Epithelial cell of proximal tubule (primary cell): ENCODE measurements at regions not wholly inside any gene's neighbourhood (a gene's known extent, or its start where the extent isn't known, plus 50 kb on each side); places are given as distances from the start of the nearest gene placed in this dataset.

Source experiments
- DNase-seq: peaks from one replicate; pipeline ENCODE4 v3.0.0-alpha.2; 2011; ENCODE audit warnings: low read depth
- H3K4me3 ChIP-seq: 2 replicates; pipeline ENCODE4 v1.5.1; 2011; ENCODE audit warnings: low read depth, mild to moderate bottlenecking, low read length
- TF ChIP-seq, protein P1 (sequence below): conservative IDR thresholded peaks from 2 replicates; pipeline ENCODE4 v1.5.1; 2012; ENCODE audit warnings: low read depth, mild to moderate bottlenecking, low read length

DNA sequence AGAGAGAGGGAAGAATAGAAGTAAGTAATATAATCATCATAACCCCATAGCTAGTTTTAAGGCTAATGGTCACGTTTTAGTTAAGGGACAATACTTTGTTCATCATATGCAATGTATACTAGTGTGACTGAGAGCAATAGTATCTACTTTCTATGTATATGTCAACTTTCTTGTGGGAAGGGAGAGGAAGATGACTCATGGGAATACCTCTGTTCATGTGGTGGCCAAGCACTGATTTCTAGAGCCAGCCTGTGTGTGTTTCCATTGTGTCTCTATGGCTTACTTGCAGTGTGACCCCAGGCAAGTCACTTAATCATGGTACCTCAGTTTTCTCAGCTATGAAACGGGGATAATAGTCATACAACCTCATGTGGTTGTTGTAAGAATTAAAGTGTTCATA, 639.6 kb downstream of the CETN3 start:
- H3K4me3 ChIP-seq, result no peak overlapping the region
- DNase-seq, result no peak
- TF ChIP-seq, protein P1, sequence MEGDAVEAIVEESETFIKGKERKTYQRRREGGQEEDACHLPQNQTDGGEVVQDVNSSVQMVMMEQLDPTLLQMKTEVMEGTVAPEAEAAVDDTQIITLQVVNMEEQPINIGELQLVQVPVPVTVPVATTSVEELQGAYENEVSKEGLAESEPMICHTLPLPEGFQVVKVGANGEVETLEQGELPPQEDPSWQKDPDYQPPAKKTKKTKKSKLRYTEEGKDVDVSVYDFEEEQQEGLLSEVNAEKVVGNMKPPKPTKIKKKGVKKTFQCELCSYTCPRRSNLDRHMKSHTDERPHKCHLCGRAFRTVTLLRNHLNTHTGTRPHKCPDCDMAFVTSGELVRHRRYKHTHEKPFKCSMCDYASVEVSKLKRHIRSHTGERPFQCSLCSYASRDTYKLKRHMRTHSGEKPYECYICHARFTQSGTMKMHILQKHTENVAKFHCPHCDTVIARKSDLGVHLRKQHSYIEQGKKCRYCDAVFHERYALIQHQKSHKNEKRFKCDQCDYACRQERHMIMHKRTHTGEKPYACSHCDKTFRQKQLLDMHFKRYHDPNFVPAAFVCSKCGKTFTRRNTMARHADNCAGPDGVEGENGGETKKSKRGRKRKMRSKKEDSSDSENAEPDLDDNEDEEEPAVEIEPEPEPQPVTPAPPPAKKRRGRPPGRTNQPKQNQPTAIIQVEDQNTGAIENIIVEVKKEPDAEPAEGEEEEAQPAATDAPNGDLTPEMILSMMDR, result no peak

DNA sequence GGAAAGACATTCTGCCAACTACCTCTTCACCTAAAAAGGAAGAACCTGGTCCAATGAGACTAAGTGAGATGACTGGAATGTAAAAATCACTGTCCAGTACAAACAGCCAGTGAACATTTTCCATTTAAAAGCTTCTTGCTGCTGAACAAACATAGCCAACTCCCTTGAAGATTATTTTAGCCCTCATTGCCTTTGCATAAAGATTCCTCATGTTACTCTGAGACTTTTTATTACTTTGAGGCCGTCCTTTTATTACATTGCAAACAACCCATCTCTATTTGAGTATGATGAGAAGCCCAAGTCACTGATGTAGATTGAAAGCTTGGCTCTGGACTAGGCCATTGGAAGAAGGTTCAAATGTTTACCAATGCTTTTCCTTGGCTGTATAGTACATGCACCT, 649.8 kb downstream of the CETN3 start:
- no peak overlapping the region for H3K4me3 ChIP-seq
- TF ChIP-seq, protein P1, result no peak
- DNase-seq, result no peak

DNA sequence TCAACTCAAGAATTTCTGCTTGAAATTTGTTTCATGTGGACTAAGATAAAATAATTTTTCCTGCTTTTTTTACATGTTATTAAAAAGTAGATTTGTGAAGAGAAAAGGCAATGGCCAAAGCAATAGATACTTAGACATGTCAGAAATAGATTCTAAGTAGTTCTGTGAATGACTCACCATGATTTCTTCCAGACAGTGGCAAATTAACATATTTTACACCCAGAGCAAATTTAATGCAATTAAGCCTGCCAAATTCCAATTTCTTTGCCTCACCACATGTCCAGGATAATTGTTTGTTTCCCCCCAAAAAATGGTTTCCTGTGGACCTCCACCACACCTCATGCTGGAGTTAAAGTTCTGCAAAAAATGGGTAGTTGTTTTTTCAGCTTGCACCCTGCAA, 651.4 kb downstream of the CETN3 start:
- TF ChIP-seq, protein P1, result no peak
- no peak overlapping the region for H3K4me3 ChIP-seq
- no peak for DNase-seq

DNA sequence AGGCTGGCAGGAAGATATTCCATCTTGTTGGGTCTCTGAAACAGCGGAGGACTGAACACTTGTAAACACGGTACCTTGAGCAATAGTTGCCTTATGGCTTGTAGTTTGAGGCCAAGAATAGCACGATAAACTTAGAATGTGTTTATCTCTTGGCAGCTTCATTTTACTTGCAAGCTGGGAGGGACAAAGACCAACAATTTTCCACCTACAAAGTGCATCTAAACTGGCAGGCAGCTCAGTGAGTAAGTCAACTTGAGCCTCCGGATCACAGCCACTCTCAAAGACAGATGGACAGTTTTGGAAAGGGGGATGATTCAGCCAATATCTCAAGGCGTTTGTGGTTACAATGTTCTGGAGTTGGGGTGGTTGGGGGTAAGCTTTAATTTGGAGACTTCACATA, 652.6 kb downstream of the CETN3 start:
- TF ChIP-seq, protein P1, result no peak
- H3K4me3 ChIP-seq, result no peak overlapping the region
- no peak for DNase-seq

DNA sequence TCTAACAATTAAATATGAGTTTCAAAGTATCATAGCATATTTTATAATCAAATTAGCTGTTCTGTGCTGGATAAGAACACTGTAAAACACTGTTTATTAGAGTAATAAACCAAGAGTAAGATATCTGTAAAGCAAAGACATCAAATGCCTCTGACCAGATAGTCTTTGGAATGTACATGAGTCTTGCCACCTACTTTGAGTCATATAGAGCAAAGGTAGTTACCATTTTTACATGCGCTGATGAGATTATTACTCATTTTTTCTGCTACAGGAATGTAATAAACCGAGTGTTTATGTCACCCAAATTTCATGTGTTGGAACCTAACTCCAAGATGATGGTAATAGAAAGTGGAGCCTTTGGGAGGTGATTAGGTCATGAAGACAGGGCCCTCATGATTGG, 654.5 kb downstream of the CETN3 start:
- TF ChIP-seq, protein P1, result no peak
- no peak for DNase-seq
- no peak overlapping the region for H3K4me3 ChIP-seq

DNA sequence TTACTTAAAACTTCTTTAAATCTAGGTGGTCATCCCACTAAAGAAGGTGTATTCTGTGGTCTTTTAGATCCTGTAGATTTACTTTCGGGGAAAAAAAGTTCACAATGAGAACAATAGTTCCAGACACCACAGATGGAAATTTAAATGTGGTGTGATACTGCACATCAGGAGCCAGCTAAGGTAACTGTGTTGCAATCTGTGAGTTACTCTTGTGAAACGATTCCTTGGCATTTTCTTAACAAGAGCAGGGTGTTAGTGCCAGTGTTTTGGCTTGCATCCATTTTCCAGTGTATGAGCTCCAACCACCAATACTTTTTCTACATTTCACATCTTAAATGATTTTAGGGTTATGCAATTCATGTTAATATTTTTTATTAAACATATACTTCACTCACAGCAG, 674.5 kb downstream of the CETN3 start:
- DNase-seq, result peak; percentile 42
- TF ChIP-seq, protein P1, result no peak
- no peak overlapping the region for H3K4me3 ChIP-seq

DNA sequence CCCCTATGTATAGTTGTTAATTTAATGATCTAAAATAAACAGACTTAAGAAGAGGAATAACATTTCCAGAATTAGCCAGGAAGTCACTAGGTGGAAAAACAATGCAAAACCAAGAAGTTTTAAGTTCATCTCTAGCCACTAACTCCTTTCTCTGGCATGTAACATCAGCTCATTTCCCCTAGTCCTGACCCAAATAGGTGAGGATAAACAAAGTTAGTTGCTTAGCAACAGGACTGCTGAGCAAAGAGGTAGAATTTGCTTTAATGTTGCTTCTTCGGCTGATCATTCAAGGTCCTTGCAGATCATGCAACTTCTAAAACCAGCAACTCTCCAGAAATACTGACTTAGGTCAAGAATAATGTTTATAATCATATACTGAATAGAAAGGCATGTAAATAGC, 675.8 kb downstream of the CETN3 start:
- TF ChIP-seq, protein P1, result no peak
- no peak for DNase-seq

More for the DNA sequence above, 675.8 kb downstream of the CETN3 start:
- H3K4me3 ChIP-seq, result no peak overlapping the region
